MM.1S (cell line): ENCODE measurements at regions not wholly inside any gene's neighbourhood (a gene's known extent, or its start where the extent isn't known, plus 50 kb on each side); places are given as distances from the start of the nearest gene placed in this dataset.

Experiments
- CTCF ChIP-seq: fragments of 300-600 bp; sonication (generic); IDR thresholded peaks from 2 replicates; pipeline ENCODE4 v1.5.1; 2016; ENCODE audit warnings: antibody characterized with exemption, low read length, mixed read lengths
- EZH2 ChIP-seq: fragments of 300-600 bp; sonication (generic); optimal IDR thresholded peaks from 2 replicates; pipeline ENCODE3; 2017; ENCODE audit warnings: low read depth, mild to moderate bottlenecking, antibody characterized with exemption, low read length, mixed read lengths
- EZH2phosphoT487 ChIP-seq: fragments of 300-600 bp; sonication (generic); IDR thresholded peaks from 2 replicates; pipeline ENCODE4 v1.6.1; 2018; ENCODE audit warnings: antibody characterized with exemption, low read length

- TF ChIP-seq CTCF (no peak), EZH2 (no peak), EZH2phosphoT487 (no peak)
Measured at GRCh38 chr3:70857916-70858315, 545.5 kb upstream of the MDFIC2 start.
